KG1 (cell line): ENCODE measurements at regions not wholly inside any gene's neighbourhood (a gene's known extent, or its start where the extent isn't known, plus 50 kb on each side); places are given as distances from the start of the nearest gene placed in this dataset.

Experiments
- DNase-seq: peaks from one replicate; lab custom pipeline; 2025; lab: John Stamatoyannopoulos, UW

GRCh38 chr10:77710759-77711682 lies 73.4 kb upstream of the KCNMA1 start:
- DNase-seq = peak; percentile 31

- no peak for DNase-seq
These were observed 72.5 kb upstream of the KCNMA1 start for GRCh38 chr10:77710081-77710551.

GRCh38 chr10:77707570-77707969 lies 70.0 kb upstream of the KCNMA1 start:
- DNase-seq = no peak

DNA sequence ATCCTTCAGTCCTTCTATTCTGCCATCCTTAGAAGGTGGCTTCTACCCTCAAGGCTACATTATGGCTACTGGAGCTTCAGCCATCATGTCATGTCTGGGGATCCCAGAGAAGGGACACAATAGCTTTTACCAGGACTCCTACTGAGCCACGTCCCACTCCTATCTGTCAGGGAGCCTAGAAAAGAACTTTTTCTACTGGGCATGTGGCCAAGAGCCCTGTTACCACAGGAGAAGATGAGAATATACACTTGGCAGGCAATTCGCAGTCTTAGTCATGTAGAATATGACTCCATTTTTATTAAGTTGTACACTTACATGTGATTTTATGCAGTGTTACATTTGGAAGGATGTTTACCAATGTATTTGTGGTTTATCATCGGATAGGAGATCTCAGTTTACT lies 64.6 kb upstream of the KCNMA1 start:
- DNase-seq = no peak

DNA sequence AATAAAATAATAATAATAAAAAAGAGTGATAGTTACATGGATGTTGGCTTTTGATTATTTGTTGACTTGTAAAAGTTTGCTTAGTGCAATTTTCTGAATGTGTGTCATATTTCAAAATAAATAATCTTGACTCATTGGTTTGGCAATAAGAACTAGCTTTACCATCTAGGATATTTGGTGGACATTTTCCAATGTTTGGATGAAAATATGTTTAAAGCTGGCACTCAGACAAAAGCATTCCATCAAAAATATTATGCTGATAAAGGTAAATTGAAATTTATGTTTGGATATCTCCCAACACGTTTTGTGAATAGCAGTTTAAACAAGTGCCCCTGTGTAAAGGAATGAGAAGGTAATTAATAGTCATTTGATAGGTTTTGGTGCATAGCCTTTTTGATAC lies 62.5 kb upstream of the KCNMA1 start:
- no peak for DNase-seq

GRCh38 chr10:77699080-77699645 lies 61.6 kb upstream of the KCNMA1 start:
- DNase-seq = no peak

DNA sequence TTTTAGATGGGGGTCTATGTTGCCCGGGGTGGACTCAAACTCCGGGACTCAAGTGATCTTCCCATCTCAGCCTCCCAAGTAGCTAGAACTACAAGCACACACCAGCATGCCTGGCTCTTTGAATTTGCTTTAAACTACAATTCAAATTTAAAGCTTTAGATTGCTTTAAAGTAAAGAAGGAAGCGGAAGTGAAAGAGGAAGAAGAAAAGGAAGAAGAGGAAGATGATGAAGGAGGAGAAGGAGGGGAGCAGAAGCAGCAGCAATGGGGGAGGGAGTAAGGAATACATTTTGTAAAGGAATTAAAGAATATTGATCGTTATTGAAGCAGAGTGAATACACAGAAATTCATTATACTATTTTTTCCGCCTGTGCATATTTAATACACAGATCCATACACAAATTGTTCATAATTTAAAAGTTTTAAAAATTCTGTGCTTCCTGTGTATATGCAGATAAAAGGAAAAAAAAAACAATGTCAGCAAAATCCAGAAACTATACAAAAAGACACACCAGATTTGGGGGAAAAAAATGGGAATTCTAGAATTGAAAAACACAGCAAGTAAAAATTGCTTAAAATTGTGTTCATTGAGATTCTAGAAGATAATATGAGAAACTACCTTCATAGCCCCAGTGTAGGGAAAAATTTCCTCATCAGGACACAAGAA lies 60.8 kb upstream of the KCNMA1 start:
- DNase-seq = no peak

GRCh38 chr10:77696584-77696983 lies 59.0 kb upstream of the KCNMA1 start:
- no peak for DNase-seq

DNA sequence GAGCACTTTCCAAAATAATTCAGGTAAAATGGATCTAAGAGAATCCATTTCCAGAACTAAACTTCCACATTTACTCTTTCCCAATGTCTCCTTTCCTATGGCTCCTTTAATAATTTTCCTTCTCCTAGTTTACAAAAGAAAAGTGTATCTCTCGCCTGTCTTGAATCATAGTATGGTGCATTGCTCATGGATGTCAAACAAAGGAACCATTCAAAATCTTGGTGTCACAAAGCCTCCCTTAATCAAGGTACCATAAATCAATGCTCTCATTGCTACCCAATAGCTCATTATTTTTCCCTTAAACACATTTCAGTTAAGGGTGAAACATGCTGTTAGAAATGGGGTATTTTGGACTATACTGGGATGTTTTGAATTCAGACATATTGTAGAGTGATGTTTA lies 57.6 kb upstream of the KCNMA1 start:
- no peak for DNase-seq

- no peak for DNase-seq
These were observed 55.2 kb upstream of the KCNMA1 start for GRCh38 chr10:77692782-77693181.

- no peak for DNase-seq
These were observed 51.7 kb upstream of the KCNMA1 start for GRCh38 chr10:77689339-77689738.

GRCh38 chr10:77687621-77688020 lies 50.0 kb upstream of the KCNMA1 start:
- DNase-seq = no peak
